ENCODE measurements at regions not wholly inside any gene's neighbourhood (a gene's known extent, or its start where the extent isn't known, plus 50 kb on each side); places are given as distances from the start of the nearest gene placed in this dataset.
"Not testable (repeated sequence)": the region's sequence is repeated elsewhere in the genome, so short reads cannot be mapped to it uniquely, and the experiment has no call there.

GRCh38 chr6:2324166-2324953 is 79.0 kb upstream of the GMDS start:
- intact Hi-C loops (cut with DNase I): no loop called here
- Histone ChIP-seq H3K4me1 (replicated peaks in 1 of 2) (no peaks in the 10 kb centered on the region), H3K4me3 (no peak overlapping the region), H3K27me3 (no peaks in the 10 kb centered on the region), H3K27ac (no peak overlapping the region), H3K9me3 (replicated peaks in 1 of 3) (peaks cover 0 to 38% (median 8%) of the 10 kb centered on the region in 3 donors), H3K36me3 (replicated peaks in 1 of 2) (no peaks in the 10 kb centered on the region)
- TF ChIP-seq POLR2A (IDR thresholded peaks at IDR 0.05): no peak
- no peak for TF ChIP-seq CTCF (IDR thresholded peaks at IDR 0.05)
- 83 to 95% (median 90%) methylated on average over 2 of the region's 2 CpGs for WGBS, 4 donors
- no peak for DNase-seq

- DNase-seq; intact Hi-C loops (cut with DNase I): not testable (repeated sequence)
- WGBS, 4 donors: 92 to 97% (median 95%) methylated on average over 7 to 11 of the region's 11 CpGs
Measured at GRCh38 chr6:2317498-2317897, 72.1 kb upstream of the GMDS start.

GRCh38 chr6:2314641-2315040 is 69.2 kb upstream of the GMDS start:
- no peaks in the 10 kb centered on the region for H3K36me3 ChIP-seq (replicated peaks in 1 of 2)
- H3K4me3 ChIP-seq: no peak overlapping the region
- intact Hi-C loops (cut with DNase I): no loop called here
- H3K4me1 ChIP-seq (replicated peaks in 1 of 2): no peaks in the 10 kb centered on the region
- TF ChIP-seq CTCF (IDR thresholded peaks at IDR 0.05): no peak
- TF ChIP-seq POLR2A (IDR thresholded peaks at IDR 0.05): no peak
- DNase-seq: no peak
- WGBS, 4 donors: 86 to 93% (median 88%) methylated on average over 7 of the region's 7 CpGs
- no peak overlapping the region for H3K27ac ChIP-seq
- H3K9me3 ChIP-seq (replicated peaks in 1 of 3): peaks cover 0 to 4% (median 0%) of the 10 kb centered on the region in 3 donors
- H3K27me3 ChIP-seq: no peaks in the 10 kb centered on the region

More at GRCh38 chr6:2317498-2317897, 72.1 kb upstream of the GMDS start:
- not testable (repeated sequence) for H3K27me3 ChIP-seq; H3K4me3 ChIP-seq; H3K36me3 ChIP-seq (replicated peaks in 1 of 2); H3K4me1 ChIP-seq (replicated peaks in 1 of 2); H3K27ac ChIP-seq
- peaks cover 0 to 15% (median 4%) of the 10 kb centered on the region in 3 donors for H3K9me3 ChIP-seq (replicated peaks in 1 of 3)

GRCh38 chr6:2310042-2310441 is 64.6 kb upstream of the GMDS start:
- H3K4me1 ChIP-seq (replicated peaks in 1 of 2): no peaks in the 10 kb centered on the region
- H3K27ac ChIP-seq: no peak overlapping the region
- H3K4me3 ChIP-seq: no peak overlapping the region
- H3K27me3 ChIP-seq: no peaks in the 10 kb centered on the region
- DNase-seq: no peak
- no peaks in the 10 kb centered on the region for H3K36me3 ChIP-seq (replicated peaks in 1 of 2)
- TF ChIP-seq POLR2A (IDR thresholded peaks at IDR 0.05): no peak
- no peak for TF ChIP-seq CTCF (IDR thresholded peaks at IDR 0.05)
- H3K9me3 ChIP-seq (replicated peaks in 1 of 3): no peaks in the 10 kb centered on the region
- intact Hi-C loops (cut with DNase I): no loop called here

GRCh38 chr6:2309122-2309521 is 63.7 kb upstream of the GMDS start:
- Histone ChIP-seq H3K36me3 (replicated peaks in 1 of 2) (no peaks in the 10 kb centered on the region), H3K9me3 (replicated peaks in 1 of 3) (no peaks in the 10 kb centered on the region), H3K4me3 (no peak overlapping the region), H3K27me3 (no peaks in the 10 kb centered on the region), H3K27ac (no peak overlapping the region), H3K4me1 (replicated peaks in 1 of 2) (no peaks in the 10 kb centered on the region)
- no peak for DNase-seq
- intact Hi-C loops (cut with DNase I): no loop called here
- WGBS, 4 donors: 87 to 99% (median 95%) methylated on average over 4 of the region's 4 CpGs
- TF ChIP-seq CTCF (IDR thresholded peaks at IDR 0.05): no peak
- TF ChIP-seq POLR2A (IDR thresholded peaks at IDR 0.05): no peak

Data from adrenal gland (tissue), 9 donors.